Fibroblast of the aortic adventitia (primary cell): ENCODE measurements at regions not wholly inside any gene's neighbourhood (a gene's known extent, or its start where the extent isn't known, plus 50 kb on each side); places are given as distances from the start of the nearest gene placed in this dataset.
"Not testable (repeated sequence)": the region's sequence is repeated elsewhere in the genome, so short reads cannot be mapped to it uniquely, and the experiment has no call there.

Source experiments
- DNase-seq: peaks from one replicate; pipeline ENCODE4 v3.0.0-alpha.2; 2010; ENCODE audit warnings: low read depth
- H3K4me3 ChIP-seq: 2 replicates; pipeline ENCODE4 v1.5.1; 2011; ENCODE audit warnings: low read depth, mild to moderate bottlenecking, control low read depth, low read length, moderate library complexity
- TF ChIP-seq, protein P1 (sequence below): IDR thresholded peaks from 2 replicates; pipeline ENCODE4 v1.5.1; 2011; ENCODE audit warnings: mild to moderate bottlenecking, low read length, control low read depth, inconsistent platforms; ENCODE audit not compliant: insufficient read depth

- H3K4me3 ChIP-seq: no peak overlapping the region
- DNase-seq: no peak
- TF ChIP-seq, protein P1, sequence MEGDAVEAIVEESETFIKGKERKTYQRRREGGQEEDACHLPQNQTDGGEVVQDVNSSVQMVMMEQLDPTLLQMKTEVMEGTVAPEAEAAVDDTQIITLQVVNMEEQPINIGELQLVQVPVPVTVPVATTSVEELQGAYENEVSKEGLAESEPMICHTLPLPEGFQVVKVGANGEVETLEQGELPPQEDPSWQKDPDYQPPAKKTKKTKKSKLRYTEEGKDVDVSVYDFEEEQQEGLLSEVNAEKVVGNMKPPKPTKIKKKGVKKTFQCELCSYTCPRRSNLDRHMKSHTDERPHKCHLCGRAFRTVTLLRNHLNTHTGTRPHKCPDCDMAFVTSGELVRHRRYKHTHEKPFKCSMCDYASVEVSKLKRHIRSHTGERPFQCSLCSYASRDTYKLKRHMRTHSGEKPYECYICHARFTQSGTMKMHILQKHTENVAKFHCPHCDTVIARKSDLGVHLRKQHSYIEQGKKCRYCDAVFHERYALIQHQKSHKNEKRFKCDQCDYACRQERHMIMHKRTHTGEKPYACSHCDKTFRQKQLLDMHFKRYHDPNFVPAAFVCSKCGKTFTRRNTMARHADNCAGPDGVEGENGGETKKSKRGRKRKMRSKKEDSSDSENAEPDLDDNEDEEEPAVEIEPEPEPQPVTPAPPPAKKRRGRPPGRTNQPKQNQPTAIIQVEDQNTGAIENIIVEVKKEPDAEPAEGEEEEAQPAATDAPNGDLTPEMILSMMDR: no peak
Measured at GRCh38 chr17:26774291-26775218, 519.4 kb upstream of the WSB1 start.

GRCh38 chr17:26775219-26775822, 518.6 kb upstream of the WSB1 start:
- DNase-seq: no peak
- no peak overlapping the region for H3K4me3 ChIP-seq
- TF ChIP-seq, protein P1: no peak

DNA sequence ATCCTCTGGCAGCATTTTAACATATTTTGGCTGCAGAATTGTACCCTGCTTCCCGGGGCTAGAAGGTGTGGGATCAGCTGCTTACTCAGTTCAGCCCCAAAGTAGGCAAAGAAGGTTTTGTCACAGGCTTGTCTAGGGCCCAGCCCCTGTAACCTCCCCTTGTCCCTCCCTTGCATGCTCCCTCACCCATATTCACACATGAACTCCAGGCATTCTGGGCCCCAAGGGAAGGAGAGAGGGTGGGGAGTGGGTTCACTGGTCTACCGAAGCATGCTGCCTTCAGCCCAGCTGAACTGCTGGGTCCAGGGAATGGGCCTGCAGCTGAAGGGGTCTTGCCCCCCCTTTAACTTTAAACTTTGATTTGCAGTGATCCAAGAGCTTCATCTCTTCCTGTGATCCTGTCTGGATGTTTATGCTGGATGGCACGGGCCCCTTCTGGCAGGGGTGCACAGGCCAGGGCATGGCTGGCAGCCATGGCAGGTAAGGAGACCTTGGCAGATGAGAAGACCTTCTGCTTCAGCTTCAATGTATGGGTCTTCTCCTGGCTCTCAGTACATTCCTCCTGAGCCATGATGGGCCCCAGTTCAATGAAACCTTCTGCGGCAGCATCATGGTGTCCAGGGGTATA, 513.6 kb upstream of the WSB1 start:
- H3K4me3 ChIP-seq, DNase-seq: not testable (repeated sequence)

GRCh38 chr17:26782153-26782552, 511.8 kb upstream of the WSB1 start:
- TF ChIP-seq, protein P1: no peak
- no peak for DNase-seq
- no peak overlapping the region for H3K4me3 ChIP-seq

DNA sequence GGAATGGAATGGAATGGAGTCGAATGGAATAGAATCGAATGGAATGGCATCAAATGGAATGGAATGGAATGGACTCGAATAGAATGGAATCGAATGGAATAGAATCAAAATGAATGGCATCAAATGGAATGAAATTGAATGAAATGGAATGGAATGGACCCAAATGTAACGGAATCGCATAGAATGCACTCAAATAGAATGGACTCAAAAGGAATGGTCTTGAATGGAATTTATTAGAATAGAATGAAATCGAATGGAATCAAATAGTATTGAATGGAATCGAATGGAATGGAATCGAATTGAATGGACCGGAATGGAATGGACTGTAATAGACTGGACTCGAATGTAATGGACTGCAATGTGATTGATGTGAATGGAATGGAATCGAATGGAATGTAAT, 501.4 kb upstream of the WSB1 start:
- TF ChIP-seq, protein P1: no peak
- no peak overlapping the region for H3K4me3 ChIP-seq
- DNase-seq: peak; percentile 30

GRCh38 chr17:26807024-26807423, 486.9 kb upstream of the WSB1 start:
- no peak for DNase-seq
- TF ChIP-seq, protein P1: no peak
- no peak overlapping the region for H3K4me3 ChIP-seq

- TF ChIP-seq, protein P1: no peak
- DNase-seq: peak; percentile 24
- no peak overlapping the region for H3K4me3 ChIP-seq
Measured at GRCh38 chr17:26809033-26809432, 484.9 kb upstream of the WSB1 start.
